Activated T-helper 1 cell treated with Interleukin-2 at 50 U/mL for 16 hours (primary cell): ENCODE measurements at regions not wholly inside any gene's neighbourhood (a gene's known extent, or its start where the extent isn't known, plus 50 kb on each side); places are given as distances from the start of the nearest gene placed in this dataset.

Experiments used
- DNase-seq: peaks from one replicate; pipeline ENCODE4 v3.0.0-alpha.2; 2020; ENCODE audit warnings: low read depth

- no peak for DNase-seq
Observed at GRCh38 chr6:15872241-15873103, 209.6 kb upstream of the DTNBP1 start.

DNA sequence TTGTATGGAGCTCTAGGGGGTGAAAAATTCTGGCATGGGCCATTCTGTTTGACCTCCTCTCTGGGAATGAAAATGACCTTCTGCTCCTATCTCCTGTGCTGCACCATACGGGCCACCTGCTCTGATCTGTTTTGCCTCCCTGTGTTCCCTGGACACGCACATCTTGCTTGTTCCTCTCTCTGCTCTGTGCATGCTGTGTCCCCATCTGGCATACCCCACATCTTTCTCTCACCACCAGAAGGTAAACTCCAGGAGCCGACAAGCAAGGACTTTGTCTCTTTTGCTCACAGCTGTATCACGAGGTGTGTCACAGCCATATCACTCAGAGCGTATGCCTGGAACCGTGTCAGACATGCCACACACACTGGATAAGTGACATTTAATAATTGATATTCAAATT is 208.4 kb upstream of the DTNBP1 start:
- DNase-seq, result no peak

GRCh38 chr6:15870333-15871043 is 207.7 kb upstream of the DTNBP1 start:
- no peak for DNase-seq

DNA sequence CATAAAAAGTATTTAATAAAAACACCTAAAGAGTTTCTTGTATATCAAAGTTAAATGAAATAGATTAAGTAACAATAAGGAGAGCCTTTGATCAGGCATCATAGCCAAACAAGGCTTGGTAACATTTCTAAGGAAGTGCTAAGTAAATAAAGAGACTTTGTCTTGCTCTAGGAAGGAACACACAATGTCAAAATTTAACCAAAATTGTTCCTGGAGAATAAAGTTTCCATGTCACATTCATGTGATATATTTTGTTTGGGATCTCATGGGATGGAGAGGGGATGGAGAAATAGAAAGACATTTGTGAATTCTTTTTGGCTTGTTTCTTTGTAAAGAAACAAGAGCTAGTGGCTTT is 201.9 kb upstream of the DTNBP1 start:
- no peak for DNase-seq

GRCh38 chr6:15864038-15864707 is 201.3 kb upstream of the DTNBP1 start:
- no peak for DNase-seq

- DNase-seq, result no peak
Observed at GRCh38 chr6:15862810-15863209, 200.0 kb upstream of the DTNBP1 start.

GRCh38 chr6:15861486-15861885 is 198.7 kb upstream of the DTNBP1 start:
- DNase-seq, result no peak

DNA sequence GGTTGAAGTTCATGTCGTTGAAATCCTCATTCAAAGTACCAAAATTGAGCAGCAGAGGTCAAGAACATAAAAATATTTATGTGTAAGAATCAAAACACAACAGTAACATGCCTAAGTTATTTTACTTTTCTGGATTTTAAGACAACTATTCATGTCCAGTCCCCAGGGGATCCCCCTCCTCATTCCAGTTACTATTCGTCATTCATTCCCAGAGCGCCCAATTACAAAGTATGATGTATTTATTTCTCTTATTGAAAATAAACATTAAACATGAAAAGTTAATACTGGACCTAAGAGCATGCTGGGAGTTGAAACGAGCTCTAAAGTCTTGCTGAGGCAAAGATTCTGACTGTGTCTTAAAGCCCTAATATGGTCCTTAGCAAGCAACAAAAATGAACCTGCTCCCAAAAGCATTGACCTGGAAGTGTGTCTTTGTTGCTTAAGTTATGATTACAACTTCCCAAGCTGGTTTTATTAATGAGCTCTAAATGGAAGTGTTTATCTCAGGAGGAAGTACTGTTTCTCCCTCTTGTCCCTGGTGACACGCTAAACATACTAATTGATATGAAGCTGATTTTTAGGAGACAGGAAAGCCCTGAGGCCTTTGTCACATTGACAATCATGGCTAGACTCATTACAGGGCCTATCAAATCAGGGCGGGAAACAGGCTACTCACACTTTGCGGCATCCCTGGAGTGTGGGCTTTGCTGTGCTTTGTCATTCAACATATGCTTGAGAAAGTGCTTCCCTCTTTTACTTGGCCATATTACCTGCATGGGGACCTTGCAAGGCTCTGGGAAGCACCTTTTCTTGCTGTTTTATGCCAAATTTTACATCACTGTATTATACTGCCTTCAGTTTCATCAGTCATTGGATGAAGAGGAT is 192.2 kb upstream of the DTNBP1 start:
- DNase-seq, result no peak

- no peak for DNase-seq
Observed at GRCh38 chr6:15854378-15854777, 191.6 kb upstream of the DTNBP1 start.

- no peak for DNase-seq
Observed at GRCh38 chr6:15853259-15853658, 190.4 kb upstream of the DTNBP1 start.

DNA sequence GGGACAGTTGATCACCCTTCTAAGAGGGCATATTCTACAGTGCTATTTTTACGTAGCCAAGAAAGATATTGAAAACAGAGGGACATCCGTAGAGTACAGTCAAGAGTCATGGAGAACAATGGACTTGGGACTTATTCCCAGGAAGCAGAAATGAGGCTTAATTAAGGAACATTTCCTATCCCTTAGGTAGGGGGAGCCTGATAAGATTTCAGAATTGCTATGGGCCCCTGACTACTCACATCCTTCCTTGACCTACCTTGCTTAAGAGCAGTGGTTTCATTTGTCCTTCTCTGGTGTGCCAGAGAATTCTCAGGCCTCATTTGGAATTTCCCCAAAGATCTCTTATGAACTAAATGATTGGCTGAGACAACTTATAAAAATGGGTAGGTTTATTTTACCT is 189.5 kb upstream of the DTNBP1 start:
- DNase-seq, result no peak

DNA sequence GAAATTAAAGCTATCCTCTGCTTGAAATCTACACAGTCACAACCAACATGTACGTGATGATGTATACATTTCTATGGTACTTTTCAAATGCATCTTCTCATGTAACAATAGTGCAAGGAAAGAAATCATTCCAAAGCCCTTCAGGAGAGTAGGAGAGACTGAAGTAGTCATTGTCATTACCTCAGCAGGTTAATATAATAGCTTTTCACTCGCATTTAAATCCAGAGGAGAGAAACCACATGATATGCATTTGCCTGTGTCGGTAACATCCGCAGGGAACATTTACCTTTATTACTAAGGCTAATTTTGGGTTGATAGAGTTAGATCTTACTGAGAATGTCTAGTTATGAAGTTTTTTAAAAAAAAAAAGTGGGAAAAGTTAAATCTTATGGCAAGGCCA is 186.6 kb upstream of the DTNBP1 start:
- no peak for DNase-seq

- no peak for DNase-seq
Observed at GRCh38 chr6:15845492-15845891, 182.7 kb upstream of the DTNBP1 start.

DNA sequence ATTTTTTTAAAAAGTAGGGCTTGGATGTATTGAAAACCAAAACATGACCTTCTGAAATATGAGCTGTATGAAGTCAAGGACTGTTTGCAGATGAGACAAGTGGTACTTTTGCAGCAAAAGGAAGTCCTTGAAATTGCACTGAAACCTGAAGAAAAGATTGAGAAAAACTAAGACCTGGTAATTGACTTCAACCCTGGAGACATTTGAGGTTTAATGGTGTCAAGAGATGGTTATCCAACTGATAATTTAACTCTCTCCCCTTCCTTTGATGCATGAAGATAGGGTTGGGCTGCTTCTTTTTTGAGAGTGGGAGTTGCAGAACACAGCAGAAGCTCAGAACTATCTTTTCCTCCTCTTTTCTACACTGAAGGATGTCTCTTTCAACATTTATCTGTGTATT is 180.9 kb upstream of the DTNBP1 start:
- DNase-seq, result no peak

GRCh38 chr6:15843226-15843625 is 180.4 kb upstream of the DTNBP1 start:
- no peak for DNase-seq

- DNase-seq, result no peak
Observed at GRCh38 chr6:15842727-15843117, 179.9 kb upstream of the DTNBP1 start.

DNA sequence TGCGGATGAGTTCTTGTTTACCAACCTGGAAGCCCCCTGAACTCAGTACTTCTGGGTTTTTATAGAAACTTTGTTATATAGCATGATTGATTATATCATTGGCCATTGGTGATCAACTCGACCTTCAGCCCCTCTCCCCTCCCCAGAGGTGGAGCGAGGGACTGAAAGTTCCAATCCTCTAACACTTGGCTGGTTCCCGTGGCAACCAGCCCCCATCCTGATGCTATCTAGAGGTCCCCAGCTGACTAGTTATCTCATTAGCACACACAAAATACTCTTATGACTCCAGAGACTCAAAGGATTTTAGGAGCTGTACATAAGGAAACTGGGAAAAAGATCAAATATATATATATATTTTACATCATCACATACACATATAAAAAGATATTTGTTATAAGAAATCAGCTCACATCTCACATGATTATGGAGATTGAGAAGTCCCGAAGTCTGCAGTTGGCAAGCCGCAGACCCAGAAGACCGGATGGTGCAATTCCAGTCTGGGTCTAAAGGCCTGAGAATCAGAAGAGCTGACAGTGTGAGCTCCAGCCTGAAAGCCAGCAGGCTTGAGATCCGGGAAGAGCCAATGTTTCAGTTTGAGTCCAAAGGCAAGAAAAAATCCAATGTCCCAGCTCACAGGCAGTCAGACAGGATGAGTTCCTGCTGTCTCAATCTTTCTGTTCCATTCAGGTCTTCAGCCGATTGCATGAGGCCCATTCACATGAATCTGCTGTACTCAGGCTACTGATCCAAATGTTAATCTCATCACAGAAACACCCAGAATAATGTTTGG is 179.3 kb upstream of the DTNBP1 start:
- no peak for DNase-seq

- no peak for DNase-seq
Observed at GRCh38 chr6:15839969-15840541, 177.2 kb upstream of the DTNBP1 start.

DNA sequence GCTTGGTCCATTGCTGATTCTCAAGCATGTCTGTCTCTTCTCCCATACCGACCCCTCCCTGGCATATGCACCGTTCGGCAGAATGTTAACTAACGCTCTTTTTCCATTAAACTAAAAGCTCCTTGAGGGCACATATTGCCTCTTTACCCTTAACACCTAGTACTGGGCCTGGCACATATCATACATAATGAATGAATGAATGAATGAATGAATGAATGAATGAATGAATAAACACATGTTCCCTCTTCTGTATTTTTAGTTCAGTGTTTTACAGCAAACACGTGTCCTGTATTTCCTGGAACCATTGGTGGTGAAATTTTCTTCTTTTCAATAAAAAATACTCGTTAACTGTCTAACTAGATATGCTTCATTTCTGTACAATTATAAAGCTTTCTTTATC is 174.4 kb upstream of the DTNBP1 start:
- no peak for DNase-seq

- DNase-seq, result no peak
Observed at GRCh38 chr6:15832841-15833240, 170.0 kb upstream of the DTNBP1 start.

DNA sequence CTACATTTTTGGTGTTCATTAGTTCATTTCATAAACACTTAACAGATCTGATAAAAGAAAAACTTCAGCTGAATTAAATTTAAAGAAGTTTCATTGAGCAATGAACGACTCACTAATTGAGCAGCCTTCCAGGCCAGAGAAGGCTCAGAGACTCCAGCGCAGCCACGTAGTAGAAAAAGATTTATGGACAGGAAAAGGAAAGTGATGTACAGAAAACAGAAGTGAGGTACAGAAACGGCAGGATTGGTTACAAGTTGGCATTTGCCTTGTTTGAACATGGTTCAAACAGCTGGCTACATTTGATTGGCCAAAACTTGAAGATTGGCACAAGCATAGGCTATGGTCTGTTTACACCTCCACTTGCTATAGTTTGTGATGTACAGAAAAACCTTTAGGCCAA is 166.3 kb upstream of the DTNBP1 start:
- no peak for DNase-seq
